ENCODE measurements at regions not wholly inside any gene's neighbourhood (a gene's known extent, or its start where the extent isn't known, plus 50 kb on each side); places are given as distances from the start of the nearest gene placed in this dataset.

DNA sequence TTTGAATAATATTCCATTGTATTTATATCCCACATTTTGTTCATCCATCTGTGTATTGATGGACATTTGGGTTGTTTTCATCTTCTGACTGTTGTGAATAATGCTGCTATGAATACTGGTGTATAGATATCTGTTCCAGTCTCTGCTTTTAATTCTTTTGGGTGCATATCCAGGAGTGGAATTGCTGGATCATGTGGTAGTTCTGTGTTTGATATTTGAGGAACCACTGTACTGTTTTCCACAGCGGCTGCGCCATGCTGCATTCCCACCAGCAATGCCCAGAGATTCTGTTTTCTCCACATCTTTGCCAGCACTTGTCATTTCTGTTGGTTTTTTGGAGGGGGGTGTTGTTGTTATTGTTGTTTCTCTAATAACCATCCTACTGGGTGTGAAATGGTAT, 131.6 kb upstream of the KIF26B start:
- no peaks in the 10 kb centered on the region for H3K27me3 ChIP-seq (replicated peaks; ENCODE audit: insufficient read depth)
- no peaks in the 10 kb centered on the region for H3K9me3 ChIP-seq
- no peak overlapping the region for H3K4me3 ChIP-seq
- ATAC-seq (ENCODE audit: insufficient number of reproducible peaks, low FRiP score, low read depth) (no peak), DNase-seq (ENCODE audit: low spot score) (no peak)
- no peak overlapping the region for H3K27ac ChIP-seq
- no peaks in the 10 kb centered on the region for H3K4me1 ChIP-seq (ENCODE audit: control insufficient read depth in 1 of 2, low read depth in 2 of 2)
- H3K36me3 ChIP-seq, result no peaks in the 10 kb centered on the region
- no peak for TF ChIP-seq CTCF (IDR thresholded peaks at IDR 0.05)

DNA sequence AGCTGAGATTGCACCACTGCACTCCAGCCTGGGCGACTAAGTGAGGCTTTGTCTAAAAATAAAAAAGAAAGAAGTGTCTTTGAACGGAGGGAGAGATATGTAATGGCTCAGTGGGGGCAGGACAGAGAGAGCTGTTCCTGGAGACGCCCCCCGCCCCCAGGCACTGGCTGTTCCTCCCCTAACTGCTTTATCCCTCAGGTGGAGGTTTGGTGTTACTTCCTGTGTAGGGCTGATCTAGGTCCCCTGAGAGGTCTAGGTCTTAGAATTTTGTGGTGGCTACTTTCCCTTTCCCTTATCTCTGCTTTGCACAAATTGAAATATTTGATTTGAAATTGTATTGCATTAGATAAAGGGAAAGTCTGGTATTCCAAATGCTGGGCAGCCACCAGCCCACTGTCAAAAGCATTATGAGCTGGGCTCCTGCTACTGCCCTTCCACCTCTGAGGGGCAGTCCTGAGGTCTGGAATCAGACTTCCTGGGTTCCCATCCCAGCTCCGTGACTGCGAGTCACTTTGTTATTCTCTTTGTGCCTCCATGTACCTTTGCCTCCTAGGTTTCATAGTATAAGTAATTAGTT, 134.8 kb upstream of the KIF26B start:
- TF ChIP-seq CTCF (IDR thresholded peaks at IDR 0.05), result no peak
- Histone ChIP-seq H3K27ac (no peak overlapping the region), H3K36me3 (no peaks in the 10 kb centered on the region), H3K4me1 (ENCODE audit: control insufficient read depth in 1 of 2, low read depth in 2 of 2) (no peaks in the 10 kb centered on the region), H3K4me3 (no peak overlapping the region), H3K27me3 (replicated peaks; ENCODE audit: insufficient read depth) (no peaks in the 10 kb centered on the region), H3K9me3 (no peaks in the 10 kb centered on the region)
- no peak for DNase-seq (ENCODE audit: low spot score)
- no peak for ATAC-seq (ENCODE audit: insufficient number of reproducible peaks, low FRiP score, low read depth)

DNA sequence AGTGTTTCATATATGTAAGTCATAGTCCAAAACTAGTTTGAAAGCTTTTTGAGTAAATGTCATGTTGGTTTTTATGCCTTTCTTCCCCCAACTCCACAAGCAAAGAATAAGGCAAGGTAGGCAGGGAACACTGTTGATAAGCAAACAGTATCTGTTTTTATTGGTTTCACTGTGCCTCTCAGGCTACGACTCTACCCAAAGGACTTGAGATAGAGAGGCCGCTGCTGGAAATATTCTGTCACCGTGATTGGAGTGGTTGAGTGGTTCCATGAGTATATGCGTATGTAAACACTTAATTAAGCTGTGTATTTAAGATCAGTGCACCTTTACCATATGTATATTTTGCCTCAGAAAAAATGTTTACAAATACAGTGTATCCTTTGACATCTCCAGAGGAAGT, 138.1 kb upstream of the KIF26B start:
- ATAC-seq (ENCODE audit: insufficient number of reproducible peaks, low FRiP score, low read depth), result no peak
- no peak overlapping the region for H3K27ac ChIP-seq
- no peaks in the 10 kb centered on the region for H3K4me1 ChIP-seq (ENCODE audit: control insufficient read depth in 1 of 2, low read depth in 2 of 2)

DNA sequence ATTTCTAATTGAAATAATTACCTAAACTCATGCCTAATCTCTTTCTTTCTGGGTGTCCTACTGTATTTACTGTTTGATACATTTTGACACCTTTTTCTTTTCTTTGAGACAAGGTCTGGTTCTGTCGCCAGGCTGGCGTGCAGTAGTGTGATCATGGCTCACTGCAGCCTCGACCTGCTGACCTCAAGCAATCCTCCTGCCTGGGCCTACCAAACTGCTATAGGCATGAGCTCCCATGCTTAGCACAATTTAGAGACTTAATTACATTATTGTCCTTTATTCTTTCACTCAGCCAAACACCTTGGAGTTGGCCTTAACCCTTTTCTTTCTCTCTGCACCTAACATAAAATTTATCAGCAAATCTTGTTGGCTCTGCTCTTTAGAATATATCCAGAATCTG, 139.8 kb upstream of the KIF26B start:
- Histone ChIP-seq H3K36me3 (no peaks in the 10 kb centered on the region), H3K27ac (no peak overlapping the region), H3K4me1 (ENCODE audit: control insufficient read depth in 1 of 2, low read depth in 2 of 2) (no peaks in the 10 kb centered on the region), H3K27me3 (replicated peaks; ENCODE audit: insufficient read depth) (no peaks in the 10 kb centered on the region), H3K9me3 (no peaks in the 10 kb centered on the region), H3K4me3 (no peak overlapping the region)
- ATAC-seq (ENCODE audit: insufficient number of reproducible peaks, low FRiP score, low read depth) (no peak), DNase-seq (ENCODE audit: low spot score) (no peak)
- no peak for TF ChIP-seq CTCF (IDR thresholded peaks at IDR 0.05)

More for the DNA sequence above, 138.1 kb upstream of the KIF26B start:
- H3K27me3 ChIP-seq (replicated peaks; ENCODE audit: insufficient read depth), result no peaks in the 10 kb centered on the region
- no peak for DNase-seq (ENCODE audit: low spot score)
- TF ChIP-seq CTCF (IDR thresholded peaks at IDR 0.05), result no peak
- H3K36me3 ChIP-seq, result no peaks in the 10 kb centered on the region
- no peaks in the 10 kb centered on the region for H3K9me3 ChIP-seq
- H3K4me3 ChIP-seq, result no peak overlapping the region

GRCh38 chr1:245014247-245015029, 140.3 kb upstream of the KIF26B start:
- Histone ChIP-seq H3K27me3 (replicated peaks; ENCODE audit: insufficient read depth) (no peaks in the 10 kb centered on the region), H3K4me1 (ENCODE audit: control insufficient read depth in 1 of 2, low read depth in 2 of 2) (no peaks in the 10 kb centered on the region), H3K9me3 (no peaks in the 10 kb centered on the region), H3K4me3 (no peak overlapping the region), H3K27ac (no peak overlapping the region), H3K36me3 (no peaks in the 10 kb centered on the region)
- TF ChIP-seq CTCF (IDR thresholded peaks at IDR 0.05), result no peak
- ATAC-seq (ENCODE audit: insufficient number of reproducible peaks, low FRiP score, low read depth), result no peak
- DNase-seq (ENCODE audit: low spot score), result no peak

All from thoracic aorta (tissue), 2 donors.